Sigmoid colon (tissue), 6 donors: ENCODE measurements at regions not wholly inside any gene's neighbourhood (a gene's known extent, or its start where the extent isn't known, plus 50 kb on each side); places are given as distances from the start of the nearest gene placed in this dataset.

Experiments used
- DNase-seq: peaks from one replicate; pipeline ENCODE4 v3.0.0-alpha.2; 2019
- H3K27ac ChIP-seq, 4 donors: fragments of 200-600 bp; sonication (generic); one replicate each; pipeline ENCODE4 v1.5.1; 2016 to 2019; ENCODE audit warnings: mild to moderate bottlenecking in 1 of 4
- H3K27me3 ChIP-seq, 3 donors: fragments of 200-600 bp; sonication (generic); one replicate each; pipeline ENCODE4 v1.5.1; 2019; ENCODE audit warnings: mild to moderate bottlenecking in 1 of 3
- H3K36me3 ChIP-seq, 4 donors: fragments of 200-600 bp; sonication (generic); one replicate each; pipeline ENCODE4 v1.5.1; 2016 to 2019
- H3K4me1 ChIP-seq, 4 donors: fragments of 200-600 bp; sonication (generic); one replicate each; pipeline ENCODE4 v1.5.1; 2017 to 2019
- H3K4me3 ChIP-seq, 4 donors: fragments of 200-600 bp; sonication (generic); one replicate each; pipeline ENCODE4 v1.5.1; 2017 to 2019; ENCODE audit warnings: mild to moderate bottlenecking in 2 of 4, moderate library complexity in 1 of 4
- H3K9me3 ChIP-seq, 4 donors: fragments of 200-600 bp in 3 of 4; sonication (generic) in 3 of 4; one replicate each; pipeline versions ENCODE4 v1.5.1 to v1.6.1; 2013 to 2019
- EP300 ChIP-seq, 4 donors: sonication (generic); formaldehyde crosslinking; IDR thresholded peaks; one replicate each; pipeline ENCODE4 v1.6.1; 2017; ENCODE audit warnings: antibody characterized with exemption in 4 of 4
- POLR2A ChIP-seq, 2 donors: fragments of 450-650 bp; IDR thresholded peaks; one replicate each; pipeline ENCODE4 v1.6.1; 2016; ENCODE audit warnings: antibody characterized with exemption in 2 of 2, mild to moderate bottlenecking in 2 of 2, moderate library complexity in 2 of 2
- POLR2AphosphoS5 ChIP-seq, 4 donors: sonication (generic); formaldehyde crosslinking; IDR thresholded peaks; one replicate each; pipeline ENCODE4 v1.6.1; 2017; ENCODE audit warnings: antibody characterized with exemption in 4 of 4
- WGBS, 2 donors: extraction: QIAGEN DNeasy Blood & Tissue Kit; methylation state at CpG; one replicate each; pipeline ENCODE4 v1.1.7; 2013; 5-methylcytosine and 5-hydroxymethylcytosine counted together
- intact Hi-C: fragments of 100-400 bp; cut with DNase I; formaldehyde crosslinking; loops from one replicate; pipeline ENCODE4 v1.15.1; 2023
- TF ChIP-seq, protein P1 (sequence below), 4 experiments: fragments of 450-650 bp in 3 of 4; fragments of 200-600 bp in 1 of 4; IDR thresholded peaks; one replicate each; pipeline ENCODE4 v1.5.1; 2016 to 2019; ENCODE audit warnings: antibody characterized with exemption in 4 of 4, mild to moderate bottlenecking in 3 of 4, moderate library complexity in 2 of 4
- donor health status: healthy with polysubstance abuse.
- donor health status: healthy.

GRCh38 chr12:34377243-34378035 lies 355.1 kb downstream of the ALG10 start:
- Histone ChIP-seq H3K27ac (no peak overlapping the region), H3K36me3 (no peaks in the 10 kb centered on the region), H3K4me3 (no peak overlapping the region), H3K27me3 (peaks cover 0 to 19% (median 0%) of the 10 kb centered on the region in 3 donors), H3K4me1 (no peaks in the 10 kb centered on the region), H3K9me3 (peaks cover 0 to 22% (median 6%) of the 10 kb centered on the region in 4 donors)
- 72 to 78% methylated on average over 35 of the region's 35 CpGs for WGBS, 2 donors
- no peak for DNase-seq
- TF ChIP-seq POLR2A (IDR thresholded peaks at IDR 0.05): no peak
- TF ChIP-seq EP300 (IDR thresholded peaks at IDR 0.05): no peak
- TF ChIP-seq, protein P1, sequence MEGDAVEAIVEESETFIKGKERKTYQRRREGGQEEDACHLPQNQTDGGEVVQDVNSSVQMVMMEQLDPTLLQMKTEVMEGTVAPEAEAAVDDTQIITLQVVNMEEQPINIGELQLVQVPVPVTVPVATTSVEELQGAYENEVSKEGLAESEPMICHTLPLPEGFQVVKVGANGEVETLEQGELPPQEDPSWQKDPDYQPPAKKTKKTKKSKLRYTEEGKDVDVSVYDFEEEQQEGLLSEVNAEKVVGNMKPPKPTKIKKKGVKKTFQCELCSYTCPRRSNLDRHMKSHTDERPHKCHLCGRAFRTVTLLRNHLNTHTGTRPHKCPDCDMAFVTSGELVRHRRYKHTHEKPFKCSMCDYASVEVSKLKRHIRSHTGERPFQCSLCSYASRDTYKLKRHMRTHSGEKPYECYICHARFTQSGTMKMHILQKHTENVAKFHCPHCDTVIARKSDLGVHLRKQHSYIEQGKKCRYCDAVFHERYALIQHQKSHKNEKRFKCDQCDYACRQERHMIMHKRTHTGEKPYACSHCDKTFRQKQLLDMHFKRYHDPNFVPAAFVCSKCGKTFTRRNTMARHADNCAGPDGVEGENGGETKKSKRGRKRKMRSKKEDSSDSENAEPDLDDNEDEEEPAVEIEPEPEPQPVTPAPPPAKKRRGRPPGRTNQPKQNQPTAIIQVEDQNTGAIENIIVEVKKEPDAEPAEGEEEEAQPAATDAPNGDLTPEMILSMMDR (IDR thresholded peaks at IDR 0.05): no peak
- TF ChIP-seq POLR2AphosphoS5 (IDR thresholded peaks at IDR 0.05): no peak
- intact Hi-C loops: no loop called here

DNA sequence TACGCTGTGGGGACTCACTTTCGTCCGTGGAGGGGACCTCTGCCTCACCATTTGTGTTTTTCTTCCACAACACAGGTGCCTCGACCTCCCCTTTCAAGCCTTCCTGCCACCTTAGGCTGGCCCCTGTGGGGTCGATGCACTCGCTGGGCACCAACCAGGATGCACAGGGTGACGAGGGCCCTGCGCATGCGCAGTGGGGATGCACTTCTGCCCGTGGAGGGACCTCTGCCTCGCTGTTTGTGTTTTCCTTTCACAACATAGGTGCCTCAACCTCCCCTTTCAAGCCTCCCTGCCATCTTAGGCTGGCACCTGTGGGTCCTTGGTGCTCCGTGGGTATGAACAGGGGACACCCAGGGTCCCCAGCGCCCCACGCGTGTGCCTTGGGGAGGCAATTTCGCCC lies 356.8 kb downstream of the ALG10 start:
- WGBS, 2 donors: 66 to 68% methylated on average over 16 of the region's 16 CpGs
- peaks cover 0 to 32% (median 5%) of the 10 kb centered on the region in 4 donors for H3K9me3 ChIP-seq
- intact Hi-C loops: no loop called here

DNA sequence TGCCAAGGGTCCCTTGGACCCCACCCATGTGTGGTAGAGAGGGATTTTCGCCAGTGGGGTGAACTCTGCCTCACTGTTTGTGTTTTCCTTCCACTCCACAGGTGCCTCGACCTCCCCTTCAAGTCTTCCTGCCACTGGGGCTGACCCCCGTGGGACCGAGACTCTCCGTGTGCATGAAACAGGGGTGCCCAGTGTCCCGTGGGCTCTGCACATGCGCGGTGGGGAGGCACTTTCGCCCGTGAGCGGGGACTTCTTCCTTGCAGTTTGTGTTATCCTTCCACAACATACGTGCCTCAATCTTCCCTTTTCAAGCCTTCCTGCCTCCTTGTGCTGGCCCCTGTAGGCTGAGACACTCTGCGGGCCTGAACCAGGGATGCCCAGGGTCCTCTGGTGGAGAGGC lies 362.4 kb downstream of the ALG10 start:
- no peak for DNase-seq
- intact Hi-C loops: no loop called here
- WGBS, 2 donors: 77 to 79% methylated on average over 13 of the region's 13 CpGs
- H3K27ac ChIP-seq: no peak overlapping the region
- peaks cover 0 to 30% (median 0%) of the 10 kb centered on the region in 4 donors for H3K9me3 ChIP-seq
- no peak overlapping the region for H3K4me3 ChIP-seq
- peaks cover 0 to 23% (median 0%) of the 10 kb centered on the region in 3 donors for H3K27me3 ChIP-seq
- no peaks in the 10 kb centered on the region for H3K36me3 ChIP-seq
- TF ChIP-seq POLR2AphosphoS5 (IDR thresholded peaks at IDR 0.05) (no peak), POLR2A (IDR thresholded peaks at IDR 0.05) (no peak), EP300 (IDR thresholded peaks at IDR 0.05) (no peak)
- TF ChIP-seq, protein P1 (IDR thresholded peaks at IDR 0.05): no peak
- no peaks in the 10 kb centered on the region for H3K4me1 ChIP-seq

More for the DNA sequence above, 356.8 kb downstream of the ALG10 start:
- no peak for DNase-seq
- H3K4me3 ChIP-seq: no peak overlapping the region
- no peaks in the 10 kb centered on the region for H3K36me3 ChIP-seq
- H3K27ac ChIP-seq: no peak overlapping the region
- no peak for TF ChIP-seq EP300 (IDR thresholded peaks at IDR 0.05)
- TF ChIP-seq POLR2A (IDR thresholded peaks at IDR 0.05): no peak
- no peak for TF ChIP-seq POLR2AphosphoS5 (IDR thresholded peaks at IDR 0.05)
- TF ChIP-seq, protein P1 (IDR thresholded peaks at IDR 0.05): no peak
- no peaks in the 10 kb centered on the region for H3K4me1 ChIP-seq
- peaks cover 0 to 23% (median 0%) of the 10 kb centered on the region in 3 donors for H3K27me3 ChIP-seq

DNA sequence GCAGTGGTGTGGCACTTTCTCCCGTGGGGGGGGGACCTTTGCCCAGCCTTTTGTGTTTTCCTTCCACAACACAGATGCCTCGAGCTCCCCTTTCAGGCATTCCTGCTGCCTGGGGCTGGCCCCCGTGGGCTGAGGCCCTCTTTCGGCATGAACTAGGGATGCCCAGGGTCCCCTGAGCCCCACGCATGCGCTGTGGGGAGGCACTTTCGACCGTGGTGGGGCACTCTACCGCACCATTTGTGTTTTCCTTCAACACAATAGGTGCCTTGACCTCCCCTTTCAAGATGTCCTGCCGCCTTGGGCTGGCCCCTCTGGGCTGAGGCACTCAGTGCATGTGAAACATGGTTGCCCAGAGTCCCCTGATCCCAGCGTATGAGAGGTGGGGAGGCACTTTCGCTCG lies 363.7 kb downstream of the ALG10 start:
- H3K36me3 ChIP-seq: no peaks in the 10 kb centered on the region
- WGBS, 2 donors: 64 to 68% methylated on average over 13 of the region's 13 CpGs

More for the DNA sequence above, 363.7 kb downstream of the ALG10 start:
- Histone ChIP-seq H3K27ac (no peak overlapping the region), H3K4me3 (no peak overlapping the region), H3K9me3 (peaks cover 0 to 30% (median 0%) of the 10 kb centered on the region in 4 donors), H3K27me3 (peaks cover 0 to 22% (median 0%) of the 10 kb centered on the region in 3 donors), H3K4me1 (no peaks in the 10 kb centered on the region)
- TF ChIP-seq POLR2AphosphoS5 (IDR thresholded peaks at IDR 0.05) (no peak), EP300 (IDR thresholded peaks at IDR 0.05) (no peak), POLR2A (IDR thresholded peaks at IDR 0.05) (no peak)
- TF ChIP-seq, protein P1 (IDR thresholded peaks at IDR 0.05): no peak
- intact Hi-C loops: no loop called here
- DNase-seq: no peak
